ENCODE measurements at regions not wholly inside any gene's neighbourhood (a gene's known extent, or its start where the extent isn't known, plus 50 kb on each side); places are given as distances from the start of the nearest gene placed in this dataset.
"Not testable (repeated sequence)": the region's sequence is repeated elsewhere in the genome, so short reads cannot be mapped to it uniquely, and the experiment has no call there.

GRCh38 chr3:78260388-78260787 lies 1220.5 kb downstream of the ROBO2 start:
- Histone ChIP-seq H3K9me3 (no peaks in the 10 kb centered on the region), H3K36me3 (no peaks in the 10 kb centered on the region), H3K27me3 (no peaks in the 10 kb centered on the region), H3K4me1 (no peaks in the 10 kb centered on the region), H3K27ac (no peak overlapping the region), H3K4me3 (no peak overlapping the region)
- no peak for ATAC-seq
- intact Hi-C loops (cut with DNase I): no loop called here
- no peak for TF ChIP-seq CTCF (IDR thresholded peaks at IDR 0.05)
- DNase-seq: no peak
- WGBS, 2 donors: 27 to 67% methylated on average over 1 of the region's 1 CpG
- FAIRE-seq: no peak

- H3K27me3 ChIP-seq; H3K36me3 ChIP-seq; H3K4me1 ChIP-seq; H3K4me3 ChIP-seq; intact Hi-C loops (cut with DNase I); DNase-seq; H3K9me3 ChIP-seq; ATAC-seq; FAIRE-seq: not testable (repeated sequence)
- H3K27ac ChIP-seq: peak overlapping the region in 1 of 4 donors; percentile 50
- 54 to 63% methylated on average over 3 of the region's 3 CpGs for WGBS, 2 donors
Observed at GRCh38 chr3:78266550-78266949, 1226.7 kb downstream of the ROBO2 start.

- FAIRE-seq (no peak), DNase-seq (no peak), ATAC-seq (no peak)
- no peaks in the 10 kb centered on the region for H3K9me3 ChIP-seq
- no peak overlapping the region for H3K4me3 ChIP-seq
- no peaks in the 10 kb centered on the region for H3K36me3 ChIP-seq
- no peaks in the 10 kb centered on the region for H3K4me1 ChIP-seq
- no peaks in the 10 kb centered on the region for H3K27me3 ChIP-seq
- TF ChIP-seq CTCF (IDR thresholded peaks at IDR 0.05): no peak
- H3K27ac ChIP-seq: no peak overlapping the region
- intact Hi-C loops (cut with DNase I): no loop called here
Observed at GRCh38 chr3:78267235-78267634, 1227.3 kb downstream of the ROBO2 start.

- no peaks in the 10 kb centered on the region for H3K36me3 ChIP-seq
- ATAC-seq (no peak), FAIRE-seq (no peak), DNase-seq (no peak)
- no peaks in the 10 kb centered on the region for H3K9me3 ChIP-seq
- WGBS, 2 donors: 74 to 89% methylated on average over 2 of the region's 2 CpGs
- H3K27ac ChIP-seq: no peak overlapping the region
- no peaks in the 10 kb centered on the region for H3K4me1 ChIP-seq
- TF ChIP-seq CTCF (IDR thresholded peaks at IDR 0.05): no peak
- no peaks in the 10 kb centered on the region for H3K27me3 ChIP-seq
- no peak overlapping the region for H3K4me3 ChIP-seq
- intact Hi-C loops (cut with DNase I): no loop called here
Observed at GRCh38 chr3:78268087-78268486, 1228.2 kb downstream of the ROBO2 start.

GRCh38 chr3:78268716-78269668 lies 1229.1 kb downstream of the ROBO2 start:
- Histone ChIP-seq H3K36me3 (no peaks in the 10 kb centered on the region), H3K27me3 (no peaks in the 10 kb centered on the region), H3K4me1 (no peaks in the 10 kb centered on the region), H3K27ac (no peak overlapping the region), H3K4me3 (no peak overlapping the region), H3K9me3 (no peaks in the 10 kb centered on the region)
- no peak for FAIRE-seq
- ATAC-seq: no peak
- intact Hi-C loops (cut with DNase I): no loop called here
- 61 to 68% methylated on average over 5 of the region's 5 CpGs for WGBS, 2 donors
- peak in 1 of 6 donors; percentile 34 for DNase-seq
- TF ChIP-seq CTCF (IDR thresholded peaks at IDR 0.05): no peak

All from pancreas (tissue), 10 donors.